ENCODE measurements at regions not wholly inside any gene's neighbourhood (a gene's known extent, or its start where the extent isn't known, plus 50 kb on each side); places are given as distances from the start of the nearest gene placed in this dataset.

- DNase-seq (ENCODE audit: low spot score) = no peak
Observed at GRCh38 chr7:39890411-39890810, 59.6 kb upstream of the CDK13 start.

- DNase-seq (ENCODE audit: low spot score) = no peak
Observed at GRCh38 chr7:39891894-39892293, 58.2 kb upstream of the CDK13 start.

GRCh38 chr7:39892361-39892760 lies 57.7 kb upstream of the CDK13 start:
- no peak for DNase-seq (ENCODE audit: low spot score)

- DNase-seq (ENCODE audit: low spot score) = no peak
Observed at GRCh38 chr7:39894904-39895303, 55.2 kb upstream of the CDK13 start.

GRCh38 chr7:39896840-39897239 lies 53.2 kb upstream of the CDK13 start:
- DNase-seq (ENCODE audit: low spot score) = no peak

GRCh38 chr7:39898867-39899266 lies 51.2 kb upstream of the CDK13 start:
- DNase-seq (ENCODE audit: low spot score) = no peak
